Heart right ventricle (tissue), 16 donors: ENCODE measurements at regions not wholly inside any gene's neighbourhood (a gene's known extent, or its start where the extent isn't known, plus 50 kb on each side); places are given as distances from the start of the nearest gene placed in this dataset.

Experiments
- ATAC-seq, 8 donors: fragments of 200-7000 bp; cut with Tn5 transposase; one replicate each; pipeline ENCODE4 v1.9.1; 2020; ENCODE audit warnings: mild to moderate bottlenecking in 8 of 8, moderate library complexity in 8 of 8, moderate number of reproducible peaks in 1 of 8
- DNase-seq, 2 donors: peaks; one replicate each; pipeline ENCODE4 v3.0.0-alpha.2; 2020
- H3K27ac ChIP-seq, 10 donors: fragments of 200-600 bp; sonication (generic) in 2 of 10; one replicate each; pipeline versions ENCODE4 v1.5.0 to v1.8.0; 2020 to 2022; ENCODE audit warnings: mild to moderate bottlenecking in 3 of 10
- H3K27me3 ChIP-seq, 7 donors: fragments of 200-600 bp; one replicate each; pipeline ENCODE4 v1.8.0; 2021 to 2022; ENCODE audit warnings: mild to moderate bottlenecking in 2 of 7
- H3K36me3 ChIP-seq, 9 donors: fragments of 200-600 bp; sonication (generic) in 1 of 9; one replicate each; pipeline versions ENCODE4 v1.5.0 to v1.8.0; 2020 to 2022; ENCODE audit warnings: mild to moderate bottlenecking in 2 of 9
- H3K4me1 ChIP-seq, 9 donors: fragments of 200-600 bp; sonication (generic) in 1 of 9; one replicate each; pipeline versions ENCODE4 v1.5.0 to v1.8.0; 2020 to 2022; ENCODE audit warnings: mild to moderate bottlenecking in 4 of 9
- H3K4me3 ChIP-seq, 10 donors: fragments of 200-600 bp; sonication (generic) in 2 of 10; one replicate each; pipeline versions ENCODE4 v1.5.0 to v1.8.0; 2020 to 2022; ENCODE audit warnings: mild to moderate bottlenecking in 7 of 10, moderate library complexity in 2 of 10
- H3K9me3 ChIP-seq, 11 donors: fragments of 200-600 bp in 10 of 11; sonication (generic) in 2 of 11; one replicate each; pipeline versions ENCODE4 v1.5.0 to v1.8.0; 2013 to 2022; ENCODE audit warnings: mild to moderate bottlenecking in 2 of 11, control low read depth in 1 of 11, moderate library complexity in 1 of 11
- WGBS, 2 donors: extraction: QIAGEN DNeasy Blood & Tissue Kit; methylation state at CpG; one replicate each; pipeline ENCODE4 v1.1.7; 2013; ENCODE audit warnings: inconsistent platforms in 1 of 2; 5-methylcytosine and 5-hydroxymethylcytosine counted together
- intact Hi-C, 10 donors: fragments of 100-400 bp; cut with DNase I; formaldehyde crosslinking; loops; one replicate each; pipeline versions ENCODE4 v1.11.1 to v1.14.2; 2022
- TF ChIP-seq, protein P1 (sequence below), 9 donors: fragments of 200-600 bp; sonication (generic) in 2 of 9; IDR thresholded peaks; one replicate each; pipeline versions ENCODE4 v1.5.0 to v1.8.0; 2021 to 2022; ENCODE audit warnings: antibody characterized with exemption in 9 of 9, mild to moderate bottlenecking in 5 of 9, moderate library complexity in 1 of 9
- donor health status: Arrhythmogenic right ventricular cardiomyopathy.
- donor health status: ischemic (EF 13 %, LVEDD 7.1; RV severe dilation, severe dysfunction).
- donor health status: healthy with polysubstance abuse.
- donor health status: DM: no; HTN: yes; CAD: no.
- donor health status: DM: no; HTN: no; CAD: no.
- donor health status: ischemic (EF 25% LVEDD 6.9; RV normal size, moderate dysfunction).
- donor health status: ischemic (EF 25% LVEDD 5.7; RV mildly dilated, moderate dysfunction).
- donor health status: healthy.
- donor health status: DM: yes; HTN: yes; CAD: no.
- donor health status: Ischemic cardiomyopathy.
- donor health status: ischemic (EF 35%, LVEDD 5.7; RV mildly dilated, moderate dysfunction).
- donor health status: nonischemic (EF 11% LVEDD 7.7; RV severe dilation, severe dysfunction).
- donor health status: DM: yes; HTN: yes; CAD: no.
- donor health status: PGD.
- donor health status: ischemic (EF 29% LVEDD 5.4; RV normal size, mild dysfunction).
- donor health status: nonischemic (EF 23%, LVEDD 6.1; RV moderate dilation, normal function).

DNA sequence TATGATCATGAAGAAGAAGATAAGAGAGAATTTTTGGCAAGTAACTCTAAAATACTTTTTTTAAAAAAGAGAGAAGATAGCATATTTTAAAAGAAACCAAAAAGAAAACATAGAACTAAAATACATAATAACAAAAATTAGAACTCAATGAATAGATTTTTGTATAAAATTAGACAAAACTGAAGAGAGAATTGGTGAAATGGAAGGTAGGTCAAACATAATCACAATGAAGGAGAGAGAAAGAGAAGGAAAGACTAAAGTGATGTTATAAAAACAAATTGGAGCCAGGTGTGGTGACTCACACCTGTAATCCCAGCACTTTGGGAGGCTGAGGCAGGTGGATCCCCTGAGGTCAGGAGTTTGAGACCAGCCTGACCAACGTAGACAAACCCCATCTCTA is 211.5 kb downstream of the AXIN2 start:
- Histone ChIP-seq H3K27ac (no peak overlapping the region), H3K36me3 (no peaks in the 10 kb centered on the region), H3K4me3 (no peak overlapping the region), H3K4me1 (no peaks in the 10 kb centered on the region), H3K27me3 (peaks cover 0 to 11% (median 0%) of the 10 kb centered on the region in 7 donors), H3K9me3 (peaks cover 0 to 19% (median 2%) of the 10 kb centered on the region in 11 donors)
- TF ChIP-seq, protein P1, sequence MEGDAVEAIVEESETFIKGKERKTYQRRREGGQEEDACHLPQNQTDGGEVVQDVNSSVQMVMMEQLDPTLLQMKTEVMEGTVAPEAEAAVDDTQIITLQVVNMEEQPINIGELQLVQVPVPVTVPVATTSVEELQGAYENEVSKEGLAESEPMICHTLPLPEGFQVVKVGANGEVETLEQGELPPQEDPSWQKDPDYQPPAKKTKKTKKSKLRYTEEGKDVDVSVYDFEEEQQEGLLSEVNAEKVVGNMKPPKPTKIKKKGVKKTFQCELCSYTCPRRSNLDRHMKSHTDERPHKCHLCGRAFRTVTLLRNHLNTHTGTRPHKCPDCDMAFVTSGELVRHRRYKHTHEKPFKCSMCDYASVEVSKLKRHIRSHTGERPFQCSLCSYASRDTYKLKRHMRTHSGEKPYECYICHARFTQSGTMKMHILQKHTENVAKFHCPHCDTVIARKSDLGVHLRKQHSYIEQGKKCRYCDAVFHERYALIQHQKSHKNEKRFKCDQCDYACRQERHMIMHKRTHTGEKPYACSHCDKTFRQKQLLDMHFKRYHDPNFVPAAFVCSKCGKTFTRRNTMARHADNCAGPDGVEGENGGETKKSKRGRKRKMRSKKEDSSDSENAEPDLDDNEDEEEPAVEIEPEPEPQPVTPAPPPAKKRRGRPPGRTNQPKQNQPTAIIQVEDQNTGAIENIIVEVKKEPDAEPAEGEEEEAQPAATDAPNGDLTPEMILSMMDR (IDR thresholded peaks at IDR 0.05) = no peak
- WGBS, 2 donors = 69 to 75% methylated on average over 1 of the region's 1 CpG
- no peak for DNase-seq
- ATAC-seq = no peak
- intact Hi-C loops = no loop called here

DNA sequence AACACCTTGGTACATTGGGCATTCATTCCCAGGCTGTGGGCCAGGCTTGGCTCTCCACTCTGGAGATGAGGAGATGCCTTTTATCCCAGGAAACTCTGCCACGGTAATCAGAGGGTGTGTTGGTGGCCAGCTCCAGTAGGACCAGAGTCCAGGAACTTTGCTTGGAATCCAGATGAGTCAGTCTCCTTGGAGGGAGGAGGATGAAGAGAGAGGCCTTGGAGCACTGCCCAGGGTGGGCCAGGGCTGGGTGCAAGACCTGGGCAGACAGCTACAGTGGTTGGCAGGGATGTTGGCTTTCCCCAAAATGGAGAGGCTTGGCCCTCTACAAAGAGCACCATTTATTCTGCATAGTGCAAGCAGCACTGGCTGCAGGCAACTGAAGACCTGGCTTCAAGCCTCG is 209.0 kb downstream of the RGS9 start:
- peaks cover 0 to 5% (median 0%) of the 10 kb centered on the region in 7 donors for H3K27me3 ChIP-seq
- H3K4me1 ChIP-seq = no peaks in the 10 kb centered on the region
- TF ChIP-seq, protein P1 (IDR thresholded peaks at IDR 0.05) = no peak
- no peaks in the 10 kb centered on the region for H3K36me3 ChIP-seq
- peaks cover 0 to 19% (median 2%) of the 10 kb centered on the region in 11 donors for H3K9me3 ChIP-seq
- no peak for ATAC-seq
- intact Hi-C loops = no loop called here
- 71 to 80% methylated on average over 2 of the region's 2 CpGs for WGBS, 2 donors
- H3K4me3 ChIP-seq = no peak overlapping the region
- no peak for DNase-seq
- no peak overlapping the region for H3K27ac ChIP-seq

DNA sequence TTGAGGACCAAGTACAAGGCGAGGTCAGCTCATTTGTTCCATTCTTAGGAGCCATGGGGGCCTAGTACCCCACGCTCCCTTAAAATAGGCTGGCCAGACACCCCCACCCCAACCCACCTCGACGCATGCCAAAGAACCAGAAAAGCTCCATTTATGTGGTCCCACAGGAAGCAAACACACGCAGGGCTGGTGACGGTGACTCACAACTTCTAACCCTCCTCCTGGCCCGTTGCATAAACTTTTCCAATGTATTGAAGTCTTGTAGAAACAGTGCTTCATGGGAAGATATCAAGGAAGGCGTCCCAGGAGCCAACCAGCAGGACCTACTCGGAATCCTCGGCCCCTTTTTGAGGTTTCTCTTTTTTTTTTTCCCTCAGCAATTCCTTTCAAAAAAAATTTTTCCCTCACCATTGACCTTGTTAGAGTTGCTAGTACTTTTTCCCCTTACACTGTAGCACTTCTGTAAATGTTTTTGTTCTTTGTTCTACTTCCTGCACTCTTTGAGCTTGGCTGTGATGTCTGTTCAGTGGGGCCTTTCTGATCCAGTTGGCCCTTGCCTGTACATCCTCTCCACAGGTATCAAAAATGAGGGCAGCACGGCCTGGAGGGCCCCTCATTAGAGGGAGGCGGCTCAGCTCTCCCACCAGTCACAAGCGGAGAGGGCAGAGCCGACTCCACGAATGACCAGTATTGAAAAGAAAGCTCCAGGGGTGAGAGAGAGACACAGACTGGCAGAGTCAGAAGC is 208.3 kb downstream of the RGS9 start:
- intact Hi-C loops = no loop called here
- Histone ChIP-seq H3K27me3 (peaks cover 0 to 5% (median 0%) of the 10 kb centered on the region in 7 donors), H3K4me1 (no peaks in the 10 kb centered on the region), H3K36me3 (no peaks in the 10 kb centered on the region), H3K9me3 (peaks cover 0 to 18% (median 5%) of the 10 kb centered on the region in 11 donors), H3K4me3 (no peak overlapping the region), H3K27ac (no peak overlapping the region)
- WGBS, 2 donors = 70 to 79% methylated on average over 15 of the region's 15 CpGs
- TF ChIP-seq, protein P1 (IDR thresholded peaks at IDR 0.05) = no peak
- ATAC-seq = no peak
- no peak for DNase-seq

DNA sequence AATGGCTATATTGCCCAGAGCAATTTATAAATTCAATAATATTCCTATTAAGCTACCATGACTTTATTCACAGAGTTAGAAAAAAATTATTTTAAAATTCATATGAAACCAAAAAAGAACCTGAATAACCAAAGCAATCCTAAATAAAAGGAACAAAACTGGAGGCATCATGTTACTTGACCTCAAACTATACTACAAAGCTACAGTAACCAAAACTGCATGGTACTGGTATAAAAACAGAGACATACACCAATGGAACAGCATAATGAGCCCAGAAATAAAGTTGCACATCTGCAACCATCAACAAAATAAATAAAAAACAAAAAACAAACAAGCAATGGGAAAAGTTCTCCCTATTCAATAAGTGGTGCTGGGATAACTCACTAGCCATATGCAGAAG is 203.2 kb downstream of the RGS9 start:
- H3K4me1 ChIP-seq = no peaks in the 10 kb centered on the region
- no peaks in the 10 kb centered on the region for H3K36me3 ChIP-seq
- intact Hi-C loops = no loop called here
- H3K27me3 ChIP-seq = peaks cover 0 to 4% (median 0%) of the 10 kb centered on the region in 7 donors
- DNase-seq = no peak
- ATAC-seq = no peak
- H3K27ac ChIP-seq = no peak overlapping the region
- TF ChIP-seq, protein P1 (IDR thresholded peaks at IDR 0.05) = no peak
- peaks cover 0 to 31% (median 21%) of the 10 kb centered on the region in 11 donors for H3K9me3 ChIP-seq
- no peak overlapping the region for H3K4me3 ChIP-seq
